Activated B cell treated with CpG ODN at 0.5 μM for 24 hours (primary cell): ENCODE measurements at regions not wholly inside any gene's neighbourhood (a gene's known extent, or its start where the extent isn't known, plus 50 kb on each side); places are given as distances from the start of the nearest gene placed in this dataset.

Source experiments
- ATAC-seq: fragments of 200-7000 bp; cut with Tn5 transposase; one replicate; pipeline ENCODE4 v1.10.0; 2021; ENCODE audit warnings: low read depth, mild to moderate bottlenecking, moderate library complexity
- CTCF ChIA-PET: fragments of 350-600 bp; sonication (Branson Sonifier 250); formaldehyde crosslinking; loops from one replicate; lab custom pipeline; 2021; ENCODE audit warnings: antibody characterized with exemption; lab: Charles Lee
- POLR2A ChIA-PET: fragments of 350-600 bp; sonication (Branson Sonifier 250); formaldehyde crosslinking; loops from one replicate; lab custom pipeline; 2021; ENCODE audit warnings: antibody characterized with exemption; lab: Charles Lee
- DNase-seq: peaks from one replicate; pipeline ENCODE4 v3.0.0; 2022
- H3K27ac Mint-ChIP-seq: one replicate; pipeline ENCODE4 v1.8.0; 2020; ENCODE audit warnings: mixed read lengths
- H3K27me3 Mint-ChIP-seq: one replicate; pipeline ENCODE4 v1.8.0; 2021; ENCODE audit warnings: mixed read lengths
- H3K36me3 Mint-ChIP-seq: one replicate; pipeline ENCODE4 v1.8.0; 2021; ENCODE audit warnings: low read depth, mixed read lengths
- H3K4me1 Mint-ChIP-seq: one replicate; pipeline ENCODE4 v1.8.0; 2021; ENCODE audit warnings: mixed read lengths
- H3K4me3 Mint-ChIP-seq: one replicate; pipeline ENCODE4 v1.8.0; 2020; ENCODE audit warnings: mild to moderate bottlenecking, mixed read lengths
- H3K9me3 Mint-ChIP-seq: one replicate; pipeline ENCODE4 v1.8.0; 2020; ENCODE audit warnings: mixed read lengths
- CTCF ChIP-seq: fragments of 200-600 bp; IDR thresholded peaks from one replicate; pipeline ENCODE4 v1.8.0; 2022; ENCODE audit warnings: antibody characterized with exemption, mild to moderate bottlenecking
- intact Hi-C: fragments of 100-400 bp; cut with micrococcal nuclease; formaldehyde crosslinking; loops from one replicate; pipeline ENCODE4 v1.15.1; 2024

- DNase-seq = no peak
- Mint-ChIP-seq H3K4me1 (peaks cover 60% of the 10 kb centered on the region), H3K9me3 (no peaks in the 10 kb centered on the region), H3K4me3 (peak overlapping the region; percentile 32), H3K27ac (peak overlapping the region; percentile 71), H3K27me3 (no peaks in the 10 kb centered on the region), H3K36me3 (no peaks in the 10 kb centered on the region)
- no peak for TF ChIP-seq CTCF
- ATAC-seq = no peak
- POLR2A ChIA-PET = no interaction called here
- intact Hi-C loops = loop anchor here (2.0 kb wide), 1 partner anchor 20 kb away; no protein-coding TSS in a partner anchor
- CTCF ChIA-PET = interaction anchor here (1.0 to 1.2 kb wide), 2 partner anchors 45 to 263 kb away, joined by 3 to 4 read pairs; no protein-coding TSS in a partner anchor
Observed at GRCh38 chr7:18402488-18403183, 92.9 kb upstream of the HDAC9 start.

- Mint-ChIP-seq H3K27ac (no peak overlapping the region), H3K27me3 (no peaks in the 10 kb centered on the region), H3K4me3 (no peak overlapping the region), H3K36me3 (no peaks in the 10 kb centered on the region), H3K4me1 (peaks cover 43% of the 10 kb centered on the region), H3K9me3 (no peaks in the 10 kb centered on the region)
- no peak for ATAC-seq
- no peak for TF ChIP-seq CTCF
- no peak for DNase-seq
- intact Hi-C loops = no loop called here
- POLR2A ChIA-PET = no interaction called here
- CTCF ChIA-PET = no interaction called here
Observed at GRCh38 chr7:18405726-18406125, 89.8 kb upstream of the HDAC9 start.

- Mint-ChIP-seq H3K27me3 (no peaks in the 10 kb centered on the region), H3K4me3 (no peak overlapping the region), H3K36me3 (no peaks in the 10 kb centered on the region), H3K9me3 (no peaks in the 10 kb centered on the region), H3K27ac (no peak overlapping the region), H3K4me1 (peaks cover 26% of the 10 kb centered on the region)
- no peak for TF ChIP-seq CTCF
- CTCF ChIA-PET = no interaction called here
- ATAC-seq (no peak), DNase-seq (no peak)
- POLR2A ChIA-PET = no interaction called here
- intact Hi-C loops = no loop called here
Observed at GRCh38 chr7:18407385-18407784, 88.2 kb upstream of the HDAC9 start.

GRCh38 chr7:18408461-18408860 lies 87.1 kb upstream of the HDAC9 start:
- Mint-ChIP-seq H3K36me3 (no peaks in the 10 kb centered on the region), H3K27me3 (no peaks in the 10 kb centered on the region), H3K4me1 (peaks cover 17% of the 10 kb centered on the region), H3K4me3 (no peak overlapping the region), H3K9me3 (no peaks in the 10 kb centered on the region), H3K27ac (no peak overlapping the region)
- DNase-seq = no peak
- intact Hi-C loops = no loop called here
- CTCF ChIA-PET = no interaction called here
- POLR2A ChIA-PET = no interaction called here
- no peak for ATAC-seq
- TF ChIP-seq CTCF = no peak

GRCh38 chr7:18408868-18409267 lies 86.7 kb upstream of the HDAC9 start:
- CTCF ChIA-PET = no interaction called here
- no peak for DNase-seq
- H3K27me3 Mint-ChIP-seq = no peaks in the 10 kb centered on the region
- no peak for TF ChIP-seq CTCF
- H3K4me3 Mint-ChIP-seq = no peak overlapping the region
- intact Hi-C loops = no loop called here
- H3K4me1 Mint-ChIP-seq = peaks cover 17% of the 10 kb centered on the region
- no peak for ATAC-seq
- H3K27ac Mint-ChIP-seq = no peak overlapping the region
- POLR2A ChIA-PET = no interaction called here
- H3K36me3 Mint-ChIP-seq = no peaks in the 10 kb centered on the region
- no peaks in the 10 kb centered on the region for H3K9me3 Mint-ChIP-seq
